OCI-M1 (cell line): ENCODE measurements at regions not wholly inside any gene's neighbourhood (a gene's known extent, or its start where the extent isn't known, plus 50 kb on each side); places are given as distances from the start of the nearest gene placed in this dataset.

ENCODE experiments used
- DNase-seq: peaks from one replicate; lab custom pipeline; 2025; lab: John Stamatoyannopoulos, UW

DNA sequence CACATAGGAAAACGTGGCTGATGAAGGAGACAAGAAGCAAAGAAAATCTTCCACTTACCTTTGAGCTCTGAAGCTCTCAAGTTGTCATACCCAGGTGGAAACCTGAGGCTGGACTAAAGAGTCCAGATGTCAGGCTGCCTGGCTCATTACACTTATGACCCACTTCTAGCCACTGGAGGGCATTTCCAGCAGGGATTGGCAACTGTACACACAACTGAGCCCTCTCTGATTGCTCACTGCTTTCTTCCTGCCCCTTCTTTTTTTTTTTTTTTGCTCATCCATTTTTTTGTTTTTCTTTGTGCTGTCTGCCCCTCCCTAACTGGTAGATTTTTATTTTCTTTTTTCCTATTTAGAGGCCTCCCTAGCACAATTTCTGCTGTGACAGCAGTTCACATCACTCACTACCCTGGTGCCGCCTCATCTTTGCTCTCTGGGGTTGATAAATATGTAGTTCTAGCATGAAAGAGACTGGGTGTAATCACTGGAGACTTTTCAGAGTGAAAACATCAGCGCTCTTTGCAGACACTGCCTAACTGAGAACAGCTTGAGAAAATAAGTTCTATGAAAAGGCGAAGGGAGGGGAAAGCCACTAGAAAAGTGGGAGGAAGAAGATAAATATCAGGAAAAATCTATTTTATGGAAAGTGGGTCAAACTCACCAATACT is 334.5 kb downstream of the NUF2 start:
- DNase-seq = no peak

DNA sequence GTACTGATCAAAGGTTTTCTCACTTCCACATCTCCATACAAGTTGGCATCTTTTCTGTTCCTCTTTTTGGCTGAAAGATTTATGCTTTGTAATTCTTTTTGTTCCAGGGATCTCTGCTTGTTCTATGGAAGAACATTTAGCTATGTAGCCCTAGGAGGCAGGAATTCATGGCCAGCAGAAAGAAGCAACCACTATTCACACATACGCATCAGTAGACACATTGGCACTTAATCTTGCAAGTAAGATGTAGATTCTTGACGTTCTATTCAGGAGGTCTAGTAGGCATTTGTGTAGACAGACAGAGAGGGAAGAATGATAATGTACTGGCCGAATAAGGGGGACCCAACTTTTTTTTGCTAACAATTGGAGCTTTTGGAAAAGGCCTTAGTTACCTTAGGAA is 336.0 kb downstream of the NUF2 start:
- no peak for DNase-seq

DNA sequence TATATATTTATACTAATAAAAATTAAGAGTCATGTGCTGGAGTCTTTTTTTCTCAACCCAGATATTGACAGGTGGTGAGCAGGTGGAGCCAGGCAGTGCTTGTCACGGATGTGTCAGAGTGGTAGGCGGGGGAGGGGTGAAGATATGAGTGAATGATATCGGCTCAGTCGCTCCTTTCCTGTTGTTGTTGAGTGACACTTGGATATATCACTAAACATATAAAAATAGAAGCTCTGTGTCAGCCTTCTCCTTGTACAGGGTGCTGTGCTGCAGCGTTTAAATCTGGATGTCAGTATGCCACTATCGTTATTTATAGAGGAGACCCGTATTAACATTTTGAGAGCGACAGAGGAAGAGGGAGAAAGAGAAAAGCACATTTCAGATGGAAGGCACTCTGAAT is 339.6 kb downstream of the NUF2 start:
- DNase-seq = no peak

DNA sequence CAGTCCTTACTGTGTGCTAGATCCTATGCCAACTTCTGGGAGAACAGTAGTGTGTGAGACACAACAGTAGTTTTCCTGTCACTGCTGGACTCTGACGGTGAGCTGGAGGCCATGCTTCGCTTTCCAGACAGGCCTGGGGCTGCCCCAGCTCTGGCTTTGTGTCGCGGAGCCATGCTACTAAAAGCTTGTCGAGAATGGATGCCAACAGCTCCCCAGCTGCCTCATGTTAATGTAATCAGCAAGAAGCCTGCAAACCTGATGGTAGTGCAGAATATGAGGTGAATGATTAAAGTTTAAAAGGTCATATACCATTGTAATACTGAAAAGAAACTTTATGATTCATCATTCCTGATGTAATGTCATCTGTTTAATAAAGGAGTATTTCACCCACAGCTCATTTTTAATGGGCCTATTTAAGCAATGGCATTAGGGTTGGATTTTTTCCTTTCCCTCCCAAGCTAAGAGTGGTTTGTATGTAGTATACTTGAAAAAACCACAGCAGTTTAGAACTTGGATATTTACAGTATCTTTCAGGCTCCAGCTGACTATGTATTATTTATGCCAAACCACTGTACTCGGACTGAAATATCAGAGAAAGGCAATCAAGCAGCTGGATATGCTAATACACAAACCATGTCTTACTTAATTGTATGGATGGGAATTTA is 343.0 kb downstream of the NUF2 start:
- DNase-seq = no peak

DNA sequence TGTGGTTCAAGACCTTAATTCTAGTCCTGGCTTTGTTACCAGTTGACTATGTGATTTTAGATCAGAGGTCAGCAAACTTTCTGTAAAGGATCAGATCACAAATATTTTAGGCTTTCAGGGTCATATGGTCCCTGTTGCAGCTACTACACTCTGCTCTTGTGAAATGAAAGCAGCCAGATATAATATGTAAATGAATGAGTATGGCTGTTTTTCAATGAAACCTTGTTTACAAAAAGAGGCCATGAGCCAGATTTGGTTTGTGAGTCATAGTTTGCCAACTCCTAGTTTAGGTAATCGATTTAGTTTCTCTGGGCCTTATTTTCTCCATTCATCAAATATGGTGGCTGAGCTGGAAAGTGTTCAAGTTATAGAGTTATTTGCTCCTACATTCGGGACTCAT is 346.7 kb downstream of the NUF2 start:
- no peak for DNase-seq

- DNase-seq = no peak
Observed at GRCh38 chr1:163670989-163671757, 349.4 kb downstream of the NUF2 start.

GRCh38 chr1:163672976-163673758 is 351.4 kb downstream of the NUF2 start:
- no peak for DNase-seq

DNA sequence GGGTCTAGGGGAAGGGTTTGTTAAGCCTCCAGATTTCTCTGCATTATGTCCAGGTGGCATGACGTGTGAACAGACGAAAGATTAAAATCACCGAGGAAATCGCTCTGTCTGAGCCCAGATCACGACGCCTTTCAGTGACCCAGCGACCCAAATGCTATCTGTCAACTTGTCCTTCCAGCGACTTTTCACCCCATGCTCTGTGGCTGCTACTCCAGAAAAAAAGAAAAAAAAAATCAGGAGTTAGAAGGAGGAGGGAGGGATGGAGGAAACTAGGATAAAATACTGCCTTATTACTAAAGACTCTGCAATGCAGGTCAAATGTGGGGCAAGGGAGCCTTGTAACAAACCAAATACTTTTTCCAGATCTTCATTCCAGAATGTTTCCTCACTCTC is 352.0 kb downstream of the NUF2 start:
- DNase-seq = no peak

- DNase-seq = no peak
Observed at GRCh38 chr1:163674236-163674635, 352.5 kb downstream of the NUF2 start.

DNA sequence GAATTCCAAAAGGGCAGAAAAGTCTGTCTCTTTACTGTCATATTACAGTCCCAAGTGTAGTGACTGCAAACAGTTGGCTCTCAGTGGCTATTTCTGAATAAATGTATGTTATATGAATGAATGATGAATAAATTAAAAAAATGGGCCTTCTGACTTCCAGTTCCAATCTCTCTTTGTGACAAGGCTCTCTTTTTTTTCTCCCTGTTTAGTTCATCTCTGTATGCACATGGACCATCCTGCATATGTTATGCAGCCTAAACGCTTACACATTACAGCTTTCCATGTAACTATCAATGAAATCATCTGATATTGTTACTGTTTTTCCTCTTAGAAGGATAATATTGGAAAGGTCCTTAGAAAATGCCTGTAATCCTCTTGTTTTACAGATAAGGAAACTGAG is 363.0 kb downstream of the NUF2 start:
- DNase-seq = no peak

- DNase-seq = no peak
Observed at GRCh38 chr1:163692266-163692665, 370.5 kb downstream of the NUF2 start.

GRCh38 chr1:163697137-163697536 is 375.4 kb downstream of the NUF2 start:
- DNase-seq = no peak

- DNase-seq = peak; percentile 14
Observed at GRCh38 chr1:163701783-163702374, 380.1 kb downstream of the NUF2 start.

- no peak for DNase-seq
Observed at GRCh38 chr1:163703794-163704193, 382.0 kb downstream of the NUF2 start.

DNA sequence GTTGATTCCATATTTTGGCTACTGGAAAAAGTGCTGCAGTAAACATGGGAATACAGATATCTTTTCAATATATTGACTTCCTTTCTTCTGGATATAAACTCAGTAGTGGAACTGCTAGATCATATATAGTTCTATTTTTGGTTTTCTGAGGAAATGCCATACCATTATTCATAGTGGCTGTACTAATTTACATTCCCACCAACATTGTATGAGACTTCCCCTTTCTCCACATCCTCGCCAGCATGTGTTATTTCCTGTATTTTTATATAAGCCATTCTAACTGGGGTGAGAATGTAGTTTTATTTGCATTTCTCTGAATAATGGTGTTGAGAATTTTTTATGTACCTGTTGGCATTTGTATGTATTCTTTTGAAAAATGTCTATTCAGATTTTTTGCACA is 385.2 kb downstream of the NUF2 start:
- peak; percentile 20 for DNase-seq

GRCh38 chr1:163709636-163710035 is 387.9 kb downstream of the NUF2 start:
- DNase-seq = peak; percentile 47

- no peak for DNase-seq
Observed at GRCh38 chr1:163712321-163712720, 390.6 kb downstream of the NUF2 start.

DNA sequence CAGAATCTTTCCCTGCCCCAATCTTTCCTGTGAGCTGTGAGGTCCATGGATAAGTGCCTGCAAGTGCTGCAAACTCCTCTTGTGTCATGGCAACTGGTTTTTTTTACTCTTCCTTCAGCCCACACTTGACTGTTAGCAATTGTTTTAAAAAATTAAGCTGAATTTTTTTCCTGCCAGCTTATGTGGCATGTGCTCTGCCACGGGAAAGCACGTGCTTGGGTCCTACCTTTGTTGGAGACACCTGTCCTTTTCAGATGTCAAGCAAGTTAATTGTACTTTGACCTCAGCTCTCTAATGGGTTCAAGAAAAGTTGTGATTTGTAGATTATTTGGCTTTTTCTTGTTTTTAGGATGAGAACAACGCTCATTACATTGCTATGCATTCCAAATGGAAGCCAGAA is 398.5 kb downstream of the NUF2 start:
- DNase-seq = no peak

- no peak for DNase-seq
Observed at GRCh38 chr1:163725551-163725950, 403.8 kb downstream of the NUF2 start.

DNA sequence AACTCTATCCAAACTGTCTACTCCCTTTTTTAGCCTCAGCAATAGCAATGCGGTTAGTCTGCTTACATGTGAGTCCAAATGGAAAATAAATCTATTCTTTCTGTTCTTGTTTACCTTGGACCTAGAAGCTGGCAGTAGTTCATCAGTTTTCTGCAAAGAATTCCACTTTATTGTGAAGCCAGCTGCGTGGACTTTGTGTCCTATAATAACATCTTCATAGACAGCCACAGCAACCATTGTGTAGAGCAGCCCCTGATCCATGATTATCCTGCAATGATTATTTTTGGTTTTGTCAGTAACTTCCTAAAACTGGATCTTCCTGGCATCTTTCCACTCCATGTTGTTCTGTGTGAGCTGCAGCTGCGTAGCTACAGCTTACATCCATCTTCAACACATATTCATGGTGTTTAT is 408.7 kb downstream of the NUF2 start:
- no peak for DNase-seq

DNA sequence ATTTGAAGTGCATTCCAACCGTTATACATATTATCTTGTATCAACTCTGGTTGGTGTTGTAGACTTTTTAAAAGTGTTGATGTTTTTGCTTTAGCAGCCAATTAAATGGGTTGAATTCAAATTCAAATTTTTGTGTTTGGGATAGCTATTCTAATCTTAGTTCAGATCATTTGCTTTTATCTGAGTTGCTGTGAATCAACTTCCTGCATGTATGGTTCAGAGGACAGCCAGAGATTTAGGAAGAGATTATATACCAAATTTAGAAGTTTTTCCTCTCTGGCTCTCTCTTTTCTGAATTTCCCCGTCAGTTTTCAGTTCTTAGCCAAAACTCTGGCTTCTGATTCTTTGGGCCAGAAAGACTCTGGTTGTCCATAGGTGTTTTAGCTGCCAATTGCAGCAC is 415.5 kb downstream of the NUF2 start:
- no peak for DNase-seq

- no peak for DNase-seq
Observed at GRCh38 chr1:163744301-163744887, 422.6 kb downstream of the NUF2 start.
